H1 (cell line): ENCODE measurements at regions not wholly inside any gene's neighbourhood (a gene's known extent, or its start where the extent isn't known, plus 50 kb on each side); places are given as distances from the start of the nearest gene placed in this dataset.

Experiments
- CTCF ChIA-PET: fragments of 300-600 bp; sonication (Branson Sonifier 250); formaldehyde crosslinking; loops from one replicate; lab custom pipeline; 2021; ENCODE audit not compliant: partially characterized antibody; lab: Charles Lee
- POLR2A ChIA-PET: fragments of 300-600 bp; sonication (Branson Sonifier 250); formaldehyde crosslinking; loops from one replicate; lab custom pipeline; 2021; ENCODE audit warnings: inconsistent platforms; ENCODE audit not compliant: partially characterized antibody; lab: Charles Lee
- DNase-seq, 2 experiments: peaks; one replicate each; pipeline versions ENCODE4 v3.0.0 to v3.0.0-alpha.2; 2010 to 2022; ENCODE audit warnings: low spot score in 2 of 2, low read depth in 1 of 2, mixed read lengths in 1 of 2
- FAIRE-seq: peaks from 2 replicates; lab custom pipeline; 2011; peaks lifted over from hg19 to GRCh38; lab: Jason Lieb, UNC
- H2AFZ ChIP-seq: 2 replicates; pipeline ENCODE4 v1.8.1; 2012; ENCODE audit warnings: low read length, inconsistent platforms
- H2AK5ac ChIP-seq: 2 replicates; pipeline ENCODE4 v1.6.1; 2013; ENCODE audit warnings: low read depth, low read length
- H2BK120ac ChIP-seq: replicated peaks from 2 replicates; pipeline ENCODE3; 2013; ENCODE audit warnings: low read depth, low read length, inconsistent platforms
- H2BK12ac ChIP-seq: 2 replicates; pipeline ENCODE4 v1.6.1; 2013; ENCODE audit warnings: low read depth, low read length
- H2BK15ac ChIP-seq: 2 replicates; pipeline ENCODE4 v1.6.1; 2013; ENCODE audit warnings: low read length
- H2BK20ac ChIP-seq: 2 replicates; pipeline ENCODE4 v1.6.1; 2013; ENCODE audit warnings: low read length
- H2BK5ac ChIP-seq: 2 replicates; pipeline ENCODE4 v1.6.1; 2013; ENCODE audit warnings: low read depth, low read length
- H3K14ac ChIP-seq: 2 replicates; pipeline ENCODE4 v1.6.1; 2013; ENCODE audit warnings: inconsistent platforms; ENCODE audit not compliant: insufficient read length
- H3K18ac ChIP-seq: 2 replicates; pipeline ENCODE4 v1.6.1; 2013; ENCODE audit warnings: low read length; ENCODE audit errors: extremely low read depth
- H3K23ac ChIP-seq: 2 replicates; pipeline ENCODE4 v1.6.1; 2013; ENCODE audit warnings: inconsistent platforms; ENCODE audit not compliant: insufficient read length
- H3K23me2 ChIP-seq: 2 replicates; pipeline ENCODE4 v1.6.1; 2013; ENCODE audit warnings: low read depth, low read length
- H3K27ac ChIP-seq: 2 replicates; pipeline ENCODE4 v1.6.1; 2011; ENCODE audit warnings: low read depth, low read length, inconsistent platforms
- H3K27me3 ChIP-seq, 4 experiments: replicated peaks in 1 of 4; 1 replicate in 1 of 4; 2 replicates in 3 of 4; pipeline versions ENCODE4 v1.6.1 to v1.8.1; 2011 to 2013; ENCODE audit warnings: low read length in 3 of 4, mild to moderate bottlenecking in 3 of 4, inconsistent platforms in 2 of 4, mixed read lengths in 2 of 4, moderate library complexity in 1 of 4; ENCODE audit not compliant: control insufficient read depth in 3 of 4, insufficient read depth in 3 of 4; ENCODE audit errors: extremely low read depth in 1 of 4
- H3K36me3 ChIP-seq, 4 experiments: 2 replicates each; pipeline versions ENCODE4 v1.6.1 to v1.8.1; 2011 to 2013; ENCODE audit warnings: mild to moderate bottlenecking in 4 of 4, low read length in 3 of 4, moderate library complexity in 2 of 4, control low read depth in 1 of 4, inconsistent platforms in 1 of 4; ENCODE audit not compliant: insufficient read depth in 4 of 4, control insufficient read depth in 2 of 4
- H3K4ac ChIP-seq: replicated peaks from 2 replicates; pipeline ENCODE3; 2013; ENCODE audit warnings: low read length, low read depth, mixed read lengths, inconsistent platforms; ENCODE audit not compliant: insufficient read length
- H3K4me1 ChIP-seq, 4 experiments: replicated peaks in 1 of 4; 1 replicate in 1 of 4; 2 replicates in 3 of 4; pipeline versions ENCODE4 v1.6.1 to v1.8.1; 2011 to 2013; ENCODE audit warnings: low read length in 3 of 4, inconsistent platforms in 2 of 4, mixed read lengths in 1 of 4; ENCODE audit not compliant: insufficient read depth in 4 of 4, control insufficient read depth in 3 of 4
- H3K4me2 ChIP-seq, 2 experiments: 2 replicates each; pipeline versions ENCODE4 v1.6.1 to v1.8.1; 2011 to 2013; ENCODE audit warnings: low read depth in 2 of 2, low read length in 2 of 2, control low read depth in 1 of 2, inconsistent platforms in 1 of 2, mild to moderate bottlenecking in 1 of 2; ENCODE audit not compliant: insufficient read depth in 1 of 2
- H3K4me3 ChIP-seq, 4 experiments: fragments of 200-600, 300-600 bp in 1 of 4; sonication (generic), shearing (Covaris generic), sonication (Bioruptor Twin) in 1 of 4; 2 replicates each; pipeline versions ENCODE4 v1.5.1 to v1.8.1; 2011 to 2016; ENCODE audit warnings: low read length in 4 of 4, low read depth in 3 of 4, control low read depth in 2 of 4, inconsistent platforms in 2 of 4, mild to moderate bottlenecking in 2 of 4, mixed read lengths in 1 of 4, moderate library complexity in 1 of 4; ENCODE audit not compliant: insufficient read depth in 2 of 4; ENCODE audit errors: extremely low read depth in 1 of 4
- H3K56ac ChIP-seq: replicated peaks from 2 replicates; pipeline ENCODE3; 2013; ENCODE audit warnings: low read depth, mild to moderate bottlenecking, mixed read lengths, low read length, inconsistent platforms; ENCODE audit not compliant: insufficient read length
- H3K79me1 ChIP-seq: 2 replicates; pipeline ENCODE4 v1.6.1; 2013; ENCODE audit warnings: low read depth, low read length, control low read depth
- H3K79me2 ChIP-seq, 2 experiments: 2 replicates each; pipeline versions ENCODE4 v1.6.1 to v1.8.1; 2012 to 2013; ENCODE audit warnings: low read length in 2 of 2, mild to moderate bottlenecking in 2 of 2, inconsistent platforms in 1 of 2; ENCODE audit not compliant: insufficient read depth in 2 of 2, control insufficient read depth in 1 of 2
- H3K9ac ChIP-seq, 4 experiments: replicated peaks in 1 of 4; 1 replicate in 1 of 4; 2 replicates in 3 of 4; pipeline versions ENCODE4 v1.6.1 to v1.8.1; 2011 to 2013; ENCODE audit warnings: low read depth in 3 of 4, low read length in 3 of 4, control low read depth in 2 of 4, mild to moderate bottlenecking in 2 of 4, moderate library complexity in 2 of 4, inconsistent platforms in 1 of 4; ENCODE audit errors: extremely low read depth in 1 of 4
- H3K9me3 ChIP-seq, 2 experiments: 2 replicates each; pipeline versions ENCODE4 v1.6.1 to v1.8.1; 2012 to 2013; ENCODE audit warnings: mild to moderate bottlenecking in 2 of 2, moderate library complexity in 2 of 2, control low read depth in 1 of 2, inconsistent platforms in 1 of 2, low read depth in 1 of 2, low read length in 1 of 2, mixed read lengths in 1 of 2; ENCODE audit not compliant: insufficient read depth in 2 of 2
- H4K20me1 ChIP-seq, 2 experiments: replicated peaks in 1 of 2; 2 replicates each; pipeline versions ENCODE3 to v1.8.1; 2011 to 2013; ENCODE audit warnings: inconsistent platforms in 2 of 2, low read length in 2 of 2, mild to moderate bottlenecking in 1 of 2; ENCODE audit not compliant: insufficient read depth in 2 of 2, control insufficient read depth in 1 of 2
- H4K5ac ChIP-seq: 2 replicates; pipeline ENCODE4 v1.6.1; 2013; ENCODE audit warnings: low read length, low read depth, mixed read lengths, inconsistent platforms; ENCODE audit not compliant: insufficient read length
- H4K8ac ChIP-seq: 2 replicates; pipeline ENCODE4 v1.8.0; 2013; ENCODE audit warnings: mild to moderate bottlenecking, moderate library complexity, low read length, inconsistent platforms; ENCODE audit not compliant: insufficient read depth; ENCODE audit errors: extremely low read depth
- H4K91ac ChIP-seq: replicated peaks from 2 replicates; pipeline ENCODE3; 2013; ENCODE audit warnings: low read length, mixed read lengths, inconsistent platforms; ENCODE audit not compliant: insufficient read length
- CBX5 ChIP-seq: fragments of 300-800, 300-1000 bp; sonication (generic); IDR thresholded peaks from 2 replicates; pipeline ENCODE4 v1.7.1; 2016; ENCODE audit warnings: antibody characterized with exemption, low read length, low read depth
- CHD2 ChIP-seq: IDR thresholded peaks from 2 replicates; pipeline ENCODE4 v1.6.1; 2012; ENCODE audit warnings: low read length, improper control_type of control experiment
- CTCF ChIP-seq, 3 experiments: IDR thresholded peaks; 1 replicate in 2 of 3; 2 replicates in 1 of 3; pipeline versions ENCODE4 v1.5.1 to v1.6.1; 2011; ENCODE audit warnings: low read length in 3 of 3, mild to moderate bottlenecking in 3 of 3, inconsistent platforms in 2 of 3, low read depth in 1 of 3, moderate library complexity in 1 of 3; ENCODE audit not compliant: insufficient read depth in 1 of 3; ENCODE audit errors: control extremely low read depth in 1 of 3
- KDM1A ChIP-seq: fragments of 200-600, 300-600 bp; sonication (generic); IDR thresholded peaks from 2 replicates; pipeline ENCODE4 v1.7.1; 2016; ENCODE audit warnings: mild to moderate bottlenecking, low read length, borderline replicate concordance
- KDM4A ChIP-seq: IDR thresholded peaks from one replicate; pipeline ENCODE4 v1.7.1; 2012; ENCODE audit warnings: low read depth, mild to moderate bottlenecking, moderate library complexity, low read length, inconsistent platforms; ENCODE audit not compliant: severe bottlenecking
- RXRA ChIP-seq: IDR thresholded peaks from 2 replicates; pipeline ENCODE4 v1.6.1; 2011; ENCODE audit warnings: low read depth, mild to moderate bottlenecking, low read length, moderate library complexity; ENCODE audit not compliant: insufficient read depth
- SIRT6 ChIP-seq: IDR thresholded peaks from one replicate; pipeline ENCODE4 v1.7.1; 2012; ENCODE audit warnings: low read length, inconsistent platforms
- SIX5 ChIP-seq: IDR thresholded peaks from 2 replicates; pipeline ENCODE4 v1.6.1; 2011; ENCODE audit warnings: mild to moderate bottlenecking, low read depth, low read length
- SP1 ChIP-seq: IDR thresholded peaks from 2 replicates; pipeline ENCODE4 v1.6.1; 2011; ENCODE audit warnings: low read depth, low read length
- ZNF274 ChIP-seq: IDR thresholded peaks from 2 replicates; pipeline ENCODE4 v1.7.0; 2012; ENCODE audit warnings: low read length, borderline replicate concordance; ENCODE audit errors: extremely low read depth
- WGBS, 2 experiments: shearing (Covaris generic) in 1 of 2; methylation state at CpG; one replicate each; pipeline versions ENCODE4 v1.1.6 to v1.1.7; 2013 to 2015; ENCODE audit warnings: low lambda C conversion rate in 2 of 2, mixed read lengths in 2 of 2, inconsistent platforms in 1 of 2, low coverage in 1 of 2, missing lambda C conversion rate in 1 of 2; ENCODE audit not compliant: insufficient replicate concordance in 2 of 2, insufficient coverage in 1 of 2, insufficient read length in 1 of 2; ENCODE audit errors: extremely low coverage in 1 of 2, missing lambda C conversion rate in 1 of 2; 5-methylcytosine and 5-hydroxymethylcytosine counted together
- TF ChIP-seq, protein P1 (sequence below): IDR thresholded peaks from 2 replicates; pipeline ENCODE4 v1.6.1; 2011; ENCODE audit warnings: low read length, improper control_type of control experiment

- Histone ChIP-seq H4K91ac (no peak overlapping the region), H3K23ac (no peak overlapping the region), H2BK20ac (no peak overlapping the region), H3K4ac (no peak overlapping the region), H3K9me3 (no peaks in the 10 kb centered on the region), H2BK12ac (no peak overlapping the region), H4K20me1 (no peaks in the 10 kb centered on the region), H3K4me3 (no peak overlapping the region), H4K8ac (no peak overlapping the region), H3K27me3 (no peaks in the 10 kb centered on the region), H2BK5ac (no peak overlapping the region), H2AFZ (no peak overlapping the region), H3K79me2 (no peaks in the 10 kb centered on the region), H3K27ac (no peak overlapping the region), H3K56ac (no peak overlapping the region), H2AK5ac (no peak overlapping the region), H3K4me1 (no peaks in the 10 kb centered on the region), H3K9ac (no peak overlapping the region), H2BK120ac (no peak overlapping the region), H4K5ac (no peak overlapping the region), H2BK15ac (no peak overlapping the region), H3K18ac (no peak overlapping the region), H3K36me3 (no peaks in the 10 kb centered on the region), H3K79me1 (no peaks in the 10 kb centered on the region), H3K4me2 (no peak overlapping the region), H3K14ac (no peak overlapping the region), H3K23me2 (no peaks in the 10 kb centered on the region)
- 92% methylated on average over 3 of the region's 3 CpGs; no CpG with 5 or more reads in 1 of the 2 experiments for WGBS, 2 experiments
- DNase-seq (no peak), FAIRE-seq (no peak)
- ChIA-PET CTCF (no interaction called here), POLR2A (no interaction called here)
- TF ChIP-seq ZNF274 (no peak), CHD2 (no peak), SP1 (no peak), CTCF (IDR thresholded peaks at IDR 0.05; ENCODE audit: control extremely low read depth in 1 of 3, insufficient read depth in 1 of 3, low read depth in 1 of 3, low read length in 3 of 3) (no peak), SIX5 (no peak), SIRT6 (no peak), CBX5 (no peak), RXRA (no peak), KDM4A (no peak), KDM1A (no peak)
- TF ChIP-seq, protein P1, sequence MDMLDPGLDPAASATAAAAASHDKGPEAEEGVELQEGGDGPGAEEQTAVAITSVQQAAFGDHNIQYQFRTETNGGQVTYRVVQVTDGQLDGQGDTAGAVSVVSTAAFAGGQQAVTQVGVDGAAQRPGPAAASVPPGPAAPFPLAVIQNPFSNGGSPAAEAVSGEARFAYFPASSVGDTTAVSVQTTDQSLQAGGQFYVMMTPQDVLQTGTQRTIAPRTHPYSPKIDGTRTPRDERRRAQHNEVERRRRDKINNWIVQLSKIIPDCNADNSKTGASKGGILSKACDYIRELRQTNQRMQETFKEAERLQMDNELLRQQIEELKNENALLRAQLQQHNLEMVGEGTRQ: no peak
Measured at GRCh38 chr12:43162138-43162537, 389.9 kb downstream of the ADAMTS20 start.
